GM13977 (cell line): ENCODE measurements at regions not wholly inside any gene's neighbourhood (a gene's known extent, or its start where the extent isn't known, plus 50 kb on each side); places are given as distances from the start of the nearest gene placed in this dataset.
"Not testable (repeated sequence)": the region's sequence is repeated elsewhere in the genome, so short reads cannot be mapped to it uniquely, and the experiment has no call there.

Experiments
- DNase-seq: peaks from one replicate; pipeline ENCODE4 v3.0.0; 2012; ENCODE audit warnings: low spot score
- CTCF ChIP-seq: IDR thresholded peaks from 2 replicates; pipeline ENCODE4 v1.5.1; 2012; ENCODE audit warnings: mild to moderate bottlenecking, control low read depth; ENCODE audit not compliant: insufficient read depth; ENCODE audit errors: extremely low read depth, missing control alignments
- in situ Hi-C: fragments of 300-500 bp; cut with MboI; formaldehyde crosslinking; loops from one replicate; pipeline ENCODE4 v1.12.0; 2022; ENCODE audit warnings: low sequenced_read_pairs, low pct_unique_long_range_greater_than_20kb, mixed read lengths, inconsistent platforms; ENCODE audit not compliant: unreplicated experiment

- DNase-seq: no peak
- no peak for TF ChIP-seq CTCF
- in situ Hi-C loops: no loop called here
Measured at GRCh38 chr14:86761611-86762010, 1231.4 kb downstream of the GALC start.

GRCh38 chr14:86756521-86757190, 1226.7 kb downstream of the FLRT2 start:
- DNase-seq: no peak
- in situ Hi-C loops: no loop called here
- no peak for TF ChIP-seq CTCF

GRCh38 chr14:86750488-86750887, 1220.5 kb downstream of the FLRT2 start:
- in situ Hi-C loops, DNase-seq: not testable (repeated sequence)

- no peak for TF ChIP-seq CTCF
- in situ Hi-C loops: no loop called here
- DNase-seq: no peak
Measured at GRCh38 chr14:86739761-86740160, 1209.8 kb downstream of the FLRT2 start.

- in situ Hi-C loops, DNase-seq: not testable (repeated sequence)
Measured at GRCh38 chr14:86731427-86731826, 1201.5 kb downstream of the FLRT2 start.

GRCh38 chr14:86723254-86723624, 1193.3 kb downstream of the FLRT2 start:
- DNase-seq: no peak
- in situ Hi-C loops: no loop called here
- no peak for TF ChIP-seq CTCF

GRCh38 chr14:86722612-86723253, 1192.8 kb downstream of the FLRT2 start:
- in situ Hi-C loops: no loop called here

More at GRCh38 chr14:86722612-86723253, 1192.8 kb downstream of the FLRT2 start:
- DNase-seq: no peak
- TF ChIP-seq CTCF: no peak
